Type B pancreatic cell (in vitro differentiated cells): ENCODE measurements at regions not wholly inside any gene's neighbourhood (a gene's known extent, or its start where the extent isn't known, plus 50 kb on each side); places are given as distances from the start of the nearest gene placed in this dataset.

ENCODE experiments used
- DNase-seq: peaks from one replicate; pipeline ENCODE4 v3.0.0; 2021; ENCODE audit warnings: mixed read lengths; ENCODE audit not compliant: unreplicated experiment; ENCODE audit errors: extremely low spot score
- H3K27ac Mint-ChIP-seq: 2 replicates; pipeline ENCODE4 v1.8.0; 2021; ENCODE audit warnings: mild to moderate bottlenecking, mixed read lengths
- H3K27me3 Mint-ChIP-seq: 2 replicates; pipeline ENCODE4 v1.8.0; 2021; ENCODE audit warnings: mixed read lengths
- H3K36me3 Mint-ChIP-seq: 2 replicates; pipeline ENCODE4 v1.8.0; 2021; ENCODE audit warnings: mixed read lengths
- H3K4me1 Mint-ChIP-seq: one replicate; pipeline ENCODE4 v1.8.0; 2021; ENCODE audit warnings: mixed read lengths; ENCODE audit not compliant: unreplicated experiment
- H3K4me3 Mint-ChIP-seq: 2 replicates; pipeline ENCODE4 v1.8.0; 2021; ENCODE audit warnings: mild to moderate bottlenecking, mixed read lengths
- H3K9me3 Mint-ChIP-seq: 2 replicates; pipeline ENCODE4 v1.8.0; 2021; ENCODE audit warnings: mixed read lengths
- TF ChIP-seq, protein P1 (sequence below): fragments of 200-600 bp; sonication (generic); conservative IDR thresholded peaks from 2 replicates; pipeline ENCODE4 v1.5.0; 2021; ENCODE audit warnings: antibody characterized with exemption, mild to moderate bottlenecking

DNA sequence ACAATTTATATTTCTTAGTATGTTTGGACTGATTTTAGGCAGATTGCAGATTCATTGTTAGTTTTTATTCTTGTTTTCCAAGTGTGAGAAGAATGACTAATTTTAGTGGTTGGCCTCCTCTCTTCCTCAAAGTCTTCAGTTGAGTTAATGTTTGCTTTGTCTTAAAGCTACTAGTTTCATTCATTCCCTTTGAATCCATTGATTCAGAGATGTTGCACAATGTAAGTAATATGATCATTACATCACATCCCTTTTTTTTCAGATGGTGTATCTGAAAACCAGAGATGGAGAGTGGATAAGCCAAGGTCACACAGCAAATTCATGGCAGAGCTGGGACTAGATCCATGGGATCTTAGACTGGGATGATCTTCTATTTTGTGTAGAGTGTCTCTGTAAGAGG is 577.5 kb downstream of the BCL11B start:
- no peaks in the 10 kb centered on the region for H3K4me1 Mint-ChIP-seq
- H3K27me3 Mint-ChIP-seq = peaks cover 8% of the 10 kb centered on the region
- no peak for DNase-seq
- peaks cover 12% of the 10 kb centered on the region for H3K9me3 Mint-ChIP-seq
- H3K27ac Mint-ChIP-seq = no peak overlapping the region
- TF ChIP-seq, protein P1, sequence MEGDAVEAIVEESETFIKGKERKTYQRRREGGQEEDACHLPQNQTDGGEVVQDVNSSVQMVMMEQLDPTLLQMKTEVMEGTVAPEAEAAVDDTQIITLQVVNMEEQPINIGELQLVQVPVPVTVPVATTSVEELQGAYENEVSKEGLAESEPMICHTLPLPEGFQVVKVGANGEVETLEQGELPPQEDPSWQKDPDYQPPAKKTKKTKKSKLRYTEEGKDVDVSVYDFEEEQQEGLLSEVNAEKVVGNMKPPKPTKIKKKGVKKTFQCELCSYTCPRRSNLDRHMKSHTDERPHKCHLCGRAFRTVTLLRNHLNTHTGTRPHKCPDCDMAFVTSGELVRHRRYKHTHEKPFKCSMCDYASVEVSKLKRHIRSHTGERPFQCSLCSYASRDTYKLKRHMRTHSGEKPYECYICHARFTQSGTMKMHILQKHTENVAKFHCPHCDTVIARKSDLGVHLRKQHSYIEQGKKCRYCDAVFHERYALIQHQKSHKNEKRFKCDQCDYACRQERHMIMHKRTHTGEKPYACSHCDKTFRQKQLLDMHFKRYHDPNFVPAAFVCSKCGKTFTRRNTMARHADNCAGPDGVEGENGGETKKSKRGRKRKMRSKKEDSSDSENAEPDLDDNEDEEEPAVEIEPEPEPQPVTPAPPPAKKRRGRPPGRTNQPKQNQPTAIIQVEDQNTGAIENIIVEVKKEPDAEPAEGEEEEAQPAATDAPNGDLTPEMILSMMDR = no peak
- no peak overlapping the region for H3K4me3 Mint-ChIP-seq
- no peaks in the 10 kb centered on the region for H3K36me3 Mint-ChIP-seq

DNA sequence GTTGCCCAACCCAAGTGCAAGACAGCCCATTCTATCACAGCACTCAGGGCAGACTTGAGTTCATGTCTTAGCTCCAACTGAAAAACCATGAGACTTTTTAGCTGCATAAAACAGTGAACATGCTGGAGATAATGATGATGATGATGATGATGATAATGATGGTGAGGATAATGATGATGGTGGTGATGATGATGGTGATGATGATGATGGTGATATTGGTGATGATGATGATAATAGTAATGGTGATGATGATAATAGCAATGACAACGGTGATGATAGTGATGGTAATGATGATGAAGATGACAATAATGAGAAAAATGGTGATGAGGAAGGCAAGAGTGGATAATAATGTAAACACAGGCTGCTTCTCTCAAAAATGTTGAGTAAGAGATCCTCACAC is 576.2 kb downstream of the BCL11B start:
- H3K4me1 Mint-ChIP-seq = no peaks in the 10 kb centered on the region
- peaks cover 12% of the 10 kb centered on the region for H3K27me3 Mint-ChIP-seq
- DNase-seq = no peak
- no peaks in the 10 kb centered on the region for H3K36me3 Mint-ChIP-seq
- H3K9me3 Mint-ChIP-seq = peaks cover 12% of the 10 kb centered on the region
- no peak overlapping the region for H3K27ac Mint-ChIP-seq
- H3K4me3 Mint-ChIP-seq = no peak overlapping the region
- TF ChIP-seq, protein P1 = no peak

DNA sequence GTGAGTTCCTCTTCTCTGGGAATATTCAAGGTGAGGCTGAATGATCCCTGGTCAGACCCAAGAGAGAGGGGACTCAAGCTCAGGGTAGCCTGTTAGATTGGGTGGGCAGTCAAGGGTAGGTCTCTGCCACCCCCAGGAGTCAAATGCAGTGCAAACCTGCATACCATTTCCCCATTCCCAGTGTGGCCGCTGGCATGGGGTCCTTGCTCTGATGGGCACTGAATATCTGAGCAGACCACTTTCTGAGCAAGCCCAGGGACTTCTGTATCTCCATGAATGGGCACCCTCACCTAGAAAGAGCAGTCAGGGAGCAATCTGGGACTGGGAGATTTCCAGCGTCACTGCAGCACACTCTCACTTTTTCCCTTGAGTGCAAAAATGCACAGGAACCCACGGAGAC is 573.7 kb downstream of the BCL11B start:
- H3K27me3 Mint-ChIP-seq = peaks cover 17% of the 10 kb centered on the region

DNA sequence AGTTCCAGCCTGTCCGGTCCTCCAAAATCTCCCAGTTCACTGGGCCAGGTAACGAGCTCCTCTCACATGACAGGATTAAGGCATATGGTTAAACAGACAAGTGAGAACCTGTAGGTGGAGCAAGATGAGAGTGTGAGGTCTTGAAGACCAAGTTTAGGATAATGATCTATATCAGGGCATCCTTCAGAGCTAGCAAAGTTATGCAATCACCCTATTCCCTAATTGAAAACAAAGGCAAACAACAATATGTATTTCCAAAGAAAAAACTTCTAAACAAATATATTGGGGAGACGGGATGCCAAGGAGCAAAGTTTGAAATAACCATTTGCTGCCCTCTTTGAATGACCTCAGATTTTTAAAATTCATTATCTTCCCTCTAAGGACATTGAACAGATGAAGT is 571.2 kb downstream of the BCL11B start:
- no peak overlapping the region for H3K4me3 Mint-ChIP-seq
- peaks cover 7% of the 10 kb centered on the region for H3K4me1 Mint-ChIP-seq
- H3K9me3 Mint-ChIP-seq = peaks cover 16% of the 10 kb centered on the region
- DNase-seq = no peak
- TF ChIP-seq, protein P1 = no peak
- H3K27ac Mint-ChIP-seq = no peak overlapping the region
- peaks cover 23% of the 10 kb centered on the region for H3K27me3 Mint-ChIP-seq
- no peaks in the 10 kb centered on the region for H3K36me3 Mint-ChIP-seq

More for the DNA sequence above, 573.7 kb downstream of the BCL11B start:
- DNase-seq = no peak
- Mint-ChIP-seq H3K9me3 (peaks cover 18% of the 10 kb centered on the region), H3K4me1 (no peaks in the 10 kb centered on the region), H3K36me3 (no peaks in the 10 kb centered on the region), H3K27ac (no peak overlapping the region), H3K4me3 (no peak overlapping the region)
- TF ChIP-seq, protein P1 = no peak

DNA sequence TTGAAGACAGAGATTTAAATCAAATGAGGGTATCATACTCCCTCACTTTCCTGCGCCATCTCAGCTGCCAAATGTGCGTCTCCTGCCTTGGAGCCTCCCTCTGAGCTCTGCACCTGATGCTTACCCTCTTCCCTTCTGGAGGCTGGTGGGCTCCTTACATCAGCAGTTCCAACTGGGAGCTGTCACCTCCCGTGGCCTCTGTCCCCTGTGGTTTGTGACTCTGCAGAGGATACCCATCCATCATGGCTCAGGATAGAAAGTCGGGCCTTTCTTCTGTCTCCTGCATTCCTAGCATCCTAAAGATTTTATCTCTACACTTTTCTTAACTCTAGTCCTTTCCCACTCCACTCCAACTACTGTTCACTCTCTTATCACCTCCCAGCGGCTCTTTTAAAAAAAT is 570.6 kb downstream of the BCL11B start:
- H3K9me3 Mint-ChIP-seq = peaks cover 13% of the 10 kb centered on the region

More for the DNA sequence above, 570.6 kb downstream of the BCL11B start:
- DNase-seq = no peak
- TF ChIP-seq, protein P1 = no peak
- no peak overlapping the region for H3K27ac Mint-ChIP-seq
- no peak overlapping the region for H3K4me3 Mint-ChIP-seq
- H3K4me1 Mint-ChIP-seq = peaks cover 8% of the 10 kb centered on the region
- H3K36me3 Mint-ChIP-seq = no peaks in the 10 kb centered on the region
- H3K27me3 Mint-ChIP-seq = peaks cover 24% of the 10 kb centered on the region
